Natural killer cell treated with Interleukin-12 subunit alpha and Interleukin-12 subunit beta and Interleukin-15 and Interleukin-18, amount 100 ng/mL, for 72 hours (primary cell): ENCODE measurements at regions not wholly inside any gene's neighbourhood (a gene's known extent, or its start where the extent isn't known, plus 50 kb on each side); places are given as distances from the start of the nearest gene placed in this dataset.

Experiments
- ATAC-seq, 2 donors: fragments of 150-1000 bp; cut with Tn5 transposase in 1 of 2; sonication (Bioruptor Pico), chemical (Tn5 transposase) in 1 of 2; 2 replicates each; pipeline ENCODE4 v1.10.0; 2021
- DNase-seq: peaks from one replicate; pipeline ENCODE4 v3.0.0; 2022; ENCODE audit warnings: low spot score
- H3K27ac Mint-ChIP-seq, 2 donors: 1 replicate in 1 of 2; 2 replicates in 1 of 2; pipeline ENCODE4 v1.8.0; 2022; ENCODE audit warnings: mixed read lengths in 2 of 2, mild to moderate bottlenecking in 1 of 2, moderate library complexity in 1 of 2
- H3K27me3 Mint-ChIP-seq, 2 donors: 1 replicate in 1 of 2; 2 replicates in 1 of 2; pipeline ENCODE4 v1.8.0; 2022; ENCODE audit warnings: mixed read lengths in 2 of 2
- H3K36me3 Mint-ChIP-seq: one replicate; pipeline ENCODE4 v1.8.0; 2022; ENCODE audit warnings: mixed read lengths
- H3K4me1 Mint-ChIP-seq, 2 donors: 1 replicate in 1 of 2; 2 replicates in 1 of 2; pipeline ENCODE4 v1.8.0; 2022; ENCODE audit warnings: low read depth in 2 of 2, mixed read lengths in 2 of 2, mild to moderate bottlenecking in 1 of 2
- H3K4me3 Mint-ChIP-seq: one replicate; pipeline ENCODE4 v1.8.0; 2022; ENCODE audit warnings: mixed read lengths
- H3K9me3 Mint-ChIP-seq: 2 replicates; pipeline ENCODE4 v1.8.0; 2022; ENCODE audit warnings: mixed read lengths

GRCh38 chr6:41996997-41997396 is 53.3 kb upstream of the TAF8 start:
- ATAC-seq (no peak), DNase-seq (no peak)
- peak overlapping the region; percentile 22 to 71 for H3K27ac Mint-ChIP-seq
- no peaks in the 10 kb centered on the region for H3K9me3 Mint-ChIP-seq
- H3K4me3 Mint-ChIP-seq: no peak overlapping the region
- H3K27me3 Mint-ChIP-seq: no peaks in the 10 kb centered on the region
- H3K4me1 Mint-ChIP-seq: peaks cover 18 to 27% of the 10 kb centered on the region in 2 donors
- peaks cover 4% of the 10 kb centered on the region for H3K36me3 Mint-ChIP-seq

- DNase-seq (no peak), ATAC-seq (no peak)
- Mint-ChIP-seq H3K9me3 (no peaks in the 10 kb centered on the region), H3K4me3 (no peak overlapping the region), H3K27ac (peak overlapping the region; percentile 22 to 71), H3K36me3 (peaks cover 4% of the 10 kb centered on the region), H3K27me3 (no peaks in the 10 kb centered on the region), H3K4me1 (peaks cover 18 to 27% of the 10 kb centered on the region in 2 donors)
Measured at GRCh38 chr6:41997456-41997855, 52.9 kb upstream of the TAF8 start.
